Liver (tissue), 8 donors: ENCODE measurements at regions not wholly inside any gene's neighbourhood (a gene's known extent, or its start where the extent isn't known, plus 50 kb on each side); places are given as distances from the start of the nearest gene placed in this dataset.

Source experiments
- DNase-seq: peaks from one replicate; pipeline ENCODE4 v3.0.0-alpha.2; 2017; ENCODE audit warnings: low spot score
- H3K27ac ChIP-seq, 2 donors: one replicate each; pipeline ENCODE4 v1.7.0; 2013; ENCODE audit warnings: inconsistent platforms in 2 of 2, low read length in 2 of 2, control low read depth in 1 of 2, low read depth in 1 of 2, mild to moderate bottlenecking in 1 of 2
- H3K27me3 ChIP-seq, 4 donors: one replicate each; pipeline versions ENCODE4 v1.6.1 to v1.7.0; 2013; ENCODE audit warnings: low read length in 3 of 4, inconsistent platforms in 1 of 4, mild to moderate bottlenecking in 1 of 4, moderate library complexity in 1 of 4; ENCODE audit not compliant: control insufficient read depth in 4 of 4, insufficient read depth in 4 of 4
- H3K36me3 ChIP-seq, 4 donors: one replicate each; pipeline versions ENCODE4 v1.6.1 to v1.7.0; 2013; ENCODE audit warnings: low read length in 3 of 4, mild to moderate bottlenecking in 3 of 4, low read depth in 1 of 4, moderate library complexity in 1 of 4; ENCODE audit not compliant: control insufficient read depth in 4 of 4, insufficient read depth in 3 of 4
- H3K4me1 ChIP-seq, 4 donors: one replicate each; pipeline versions ENCODE4 v1.6.1 to v1.7.0; 2013; ENCODE audit warnings: low read length in 3 of 4, mild to moderate bottlenecking in 3 of 4, moderate library complexity in 1 of 4; ENCODE audit not compliant: control insufficient read depth in 4 of 4, insufficient read depth in 4 of 4
- H3K4me3 ChIP-seq, 3 donors: one replicate each; pipeline versions ENCODE4 v1.6.1 to v1.7.0; 2013; ENCODE audit warnings: low read length in 3 of 3, control low read depth in 1 of 3, low read depth in 1 of 3, mild to moderate bottlenecking in 1 of 3
- H3K9ac ChIP-seq, 2 donors: one replicate each; pipeline ENCODE4 v1.7.0; 2013; ENCODE audit warnings: low read length in 2 of 2, mild to moderate bottlenecking in 2 of 2, moderate library complexity in 2 of 2, control low read depth in 1 of 2, low read depth in 1 of 2
- H3K9me3 ChIP-seq, 4 donors: one replicate each; pipeline versions ENCODE4 v1.6.1 to v1.7.0; 2013; ENCODE audit warnings: low read length in 3 of 4; ENCODE audit not compliant: control insufficient read depth in 4 of 4
- CTCF ChIP-seq: fragments of 150-350 bp; IDR thresholded peaks from 2 replicates; pipeline ENCODE4 v1.5.1; 2017; ENCODE audit warnings: improper control_type of control experiment, low read depth, low read length; ENCODE audit not compliant: missing input control
- EGR1 ChIP-seq, 2 donors: IDR thresholded peaks; 2 replicates each; pipeline ENCODE4 v1.6.1; 2016 to 2018; ENCODE audit warnings: antibody characterized with exemption in 2 of 2, low read depth in 2 of 2
- FOXA1 ChIP-seq: IDR thresholded peaks from 2 replicates; pipeline ENCODE4 v1.6.1; 2016; ENCODE audit warnings: antibody characterized with exemption
- FOXA2 ChIP-seq: IDR thresholded peaks from 2 replicates; pipeline ENCODE4 v1.6.1; 2016; ENCODE audit warnings: antibody characterized with exemption
- GABPA ChIP-seq, 2 donors: IDR thresholded peaks in 1 of 2; conservative IDR thresholded peaks in 1 of 2; 2 replicates each; pipeline ENCODE4 v1.6.1; 2016; ENCODE audit warnings: antibody characterized with exemption in 2 of 2, mild to moderate bottlenecking in 1 of 2, moderate library complexity in 1 of 2
- HNF4A ChIP-seq, 2 donors: conservative IDR thresholded peaks; 2 replicates each; pipeline ENCODE4 v1.6.1; 2016; ENCODE audit warnings: antibody characterized with exemption in 2 of 2, mild to moderate bottlenecking in 2 of 2
- HNF4G ChIP-seq: IDR thresholded peaks from 2 replicates; pipeline ENCODE4 v1.6.1; 2016; ENCODE audit warnings: antibody characterized with exemption
- JUND ChIP-seq, 2 donors: IDR thresholded peaks; 2 replicates each; pipeline ENCODE4 v1.6.1; 2016; ENCODE audit warnings: antibody characterized with exemption in 2 of 2
- NR2F2 ChIP-seq: IDR thresholded peaks from 2 replicates; pipeline ENCODE4 v1.6.1; 2016; ENCODE audit warnings: antibody characterized with exemption
- RAD21 ChIP-seq, 2 donors: IDR thresholded peaks; 2 replicates each; pipeline ENCODE4 v1.6.1; 2016; ENCODE audit warnings: antibody characterized with exemption in 2 of 2, mild to moderate bottlenecking in 2 of 2
- RXRA ChIP-seq, 2 donors: IDR thresholded peaks; 2 replicates each; pipeline ENCODE4 v1.6.1; 2017 to 2018; ENCODE audit warnings: antibody characterized with exemption in 2 of 2, mild to moderate bottlenecking in 1 of 2
- SP1 ChIP-seq: IDR thresholded peaks from 2 replicates; pipeline ENCODE4 v1.6.1; 2018; ENCODE audit warnings: antibody characterized with exemption, mild to moderate bottlenecking
- TAF1 ChIP-seq: conservative IDR thresholded peaks from 2 replicates; pipeline ENCODE4 v1.6.1; 2016; ENCODE audit warnings: antibody characterized with exemption, mild to moderate bottlenecking
- YY1 ChIP-seq: IDR thresholded peaks from 2 replicates; pipeline ENCODE4 v1.6.1; 2016; ENCODE audit warnings: antibody characterized with exemption, mild to moderate bottlenecking
- ZBTB33 ChIP-seq: IDR thresholded peaks from 2 replicates; pipeline ENCODE4 v1.6.1; 2016; ENCODE audit warnings: antibody characterized with exemption
- WGBS: extraction: QIAGEN DNeasy Blood & Tissue Kit; methylation state at CpG from one replicate; pipeline ENCODE4 v1.1.7; 2013; 5-methylcytosine and 5-hydroxymethylcytosine counted together
- TF ChIP-seq, protein P1 (sequence below): IDR thresholded peaks from 2 replicates; pipeline ENCODE4 v1.6.1; 2016; ENCODE audit warnings: antibody characterized with exemption, mild to moderate bottlenecking
- TF ChIP-seq, protein P2 (sequence below): IDR thresholded peaks from 2 replicates; pipeline ENCODE4 v1.6.1; 2016; ENCODE audit warnings: antibody characterized with exemption
- TF ChIP-seq, protein P3 (sequence below): IDR thresholded peaks from 2 replicates; pipeline ENCODE4 v1.6.1; 2016; ENCODE audit warnings: antibody characterized with exemption
- donor health status: healthy.
- donor health status: healthy.
- donor health status: healthy.
- donor health status: healthy.
- donor health status: healthy.

- DNase-seq: no peak
- Histone ChIP-seq H3K27ac (no peak overlapping the region), H3K4me3 (no peak overlapping the region), H3K9ac (no peak overlapping the region), H3K27me3 (no peaks in the 10 kb centered on the region), H3K36me3 (no peaks in the 10 kb centered on the region), H3K4me1 (no peaks in the 10 kb centered on the region), H3K9me3 (no peaks in the 10 kb centered on the region)
- 97% methylated on average over 5 of the region's 5 CpGs for WGBS
- TF ChIP-seq FOXA1 (no peak), ZBTB33 (no peak), FOXA2 (no peak), SP1 (no peak)
- TF ChIP-seq, protein P1, sequence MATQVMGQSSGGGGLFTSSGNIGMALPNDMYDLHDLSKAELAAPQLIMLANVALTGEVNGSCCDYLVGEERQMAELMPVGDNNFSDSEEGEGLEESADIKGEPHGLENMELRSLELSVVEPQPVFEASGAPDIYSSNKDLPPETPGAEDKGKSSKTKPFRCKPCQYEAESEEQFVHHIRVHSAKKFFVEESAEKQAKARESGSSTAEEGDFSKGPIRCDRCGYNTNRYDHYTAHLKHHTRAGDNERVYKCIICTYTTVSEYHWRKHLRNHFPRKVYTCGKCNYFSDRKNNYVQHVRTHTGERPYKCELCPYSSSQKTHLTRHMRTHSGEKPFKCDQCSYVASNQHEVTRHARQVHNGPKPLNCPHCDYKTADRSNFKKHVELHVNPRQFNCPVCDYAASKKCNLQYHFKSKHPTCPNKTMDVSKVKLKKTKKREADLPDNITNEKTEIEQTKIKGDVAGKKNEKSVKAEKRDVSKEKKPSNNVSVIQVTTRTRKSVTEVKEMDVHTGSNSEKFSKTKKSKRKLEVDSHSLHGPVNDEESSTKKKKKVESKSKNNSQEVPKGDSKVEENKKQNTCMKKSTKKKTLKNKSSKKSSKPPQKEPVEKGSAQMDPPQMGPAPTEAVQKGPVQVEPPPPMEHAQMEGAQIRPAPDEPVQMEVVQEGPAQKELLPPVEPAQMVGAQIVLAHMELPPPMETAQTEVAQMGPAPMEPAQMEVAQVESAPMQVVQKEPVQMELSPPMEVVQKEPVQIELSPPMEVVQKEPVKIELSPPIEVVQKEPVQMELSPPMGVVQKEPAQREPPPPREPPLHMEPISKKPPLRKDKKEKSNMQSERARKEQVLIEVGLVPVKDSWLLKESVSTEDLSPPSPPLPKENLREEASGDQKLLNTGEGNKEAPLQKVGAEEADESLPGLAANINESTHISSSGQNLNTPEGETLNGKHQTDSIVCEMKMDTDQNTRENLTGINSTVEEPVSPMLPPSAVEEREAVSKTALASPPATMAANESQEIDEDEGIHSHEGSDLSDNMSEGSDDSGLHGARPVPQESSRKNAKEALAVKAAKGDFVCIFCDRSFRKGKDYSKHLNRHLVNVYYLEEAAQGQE: no peak
- TF ChIP-seq, protein P2, sequence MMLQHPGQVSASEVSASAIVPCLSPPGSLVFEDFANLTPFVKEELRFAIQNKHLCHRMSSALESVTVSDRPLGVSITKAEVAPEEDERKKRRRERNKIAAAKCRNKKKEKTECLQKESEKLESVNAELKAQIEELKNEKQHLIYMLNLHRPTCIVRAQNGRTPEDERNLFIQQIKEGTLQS: no peak
Observed at GRCh38 chr21:29481081-29481480, 182.4 kb downstream of the BACH1 start.

GRCh38 chr21:29481641-29482040 lies 182.9 kb downstream of the BACH1 start:
- Histone ChIP-seq H3K4me1 (no peaks in the 10 kb centered on the region), H3K4me3 (no peak overlapping the region), H3K27me3 (no peaks in the 10 kb centered on the region), H3K27ac (no peak overlapping the region), H3K9ac (no peak overlapping the region), H3K9me3 (no peaks in the 10 kb centered on the region), H3K36me3 (no peaks in the 10 kb centered on the region)
- WGBS: 95% methylated on average over 2 of the region's 2 CpGs
- no peak for TF ChIP-seq EGR1 (IDR thresholded peaks at IDR 0.05; ENCODE audit: low read depth in 2 of 2)
- no peak for TF ChIP-seq HNF4G
- TF ChIP-seq, protein P1: no peak
- TF ChIP-seq SP1: no peak
- no peak for TF ChIP-seq FOXA2
- no peak for TF ChIP-seq ZBTB33
- TF ChIP-seq, protein P3, sequence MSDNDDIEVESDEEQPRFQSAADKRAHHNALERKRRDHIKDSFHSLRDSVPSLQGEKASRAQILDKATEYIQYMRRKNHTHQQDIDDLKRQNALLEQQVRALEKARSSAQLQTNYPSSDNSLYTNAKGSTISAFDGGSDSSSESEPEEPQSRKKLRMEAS: no peak
- no peak for TF ChIP-seq CTCF
- TF ChIP-seq YY1: no peak
- TF ChIP-seq, protein P2: no peak
- TF ChIP-seq RAD21 (IDR thresholded peaks at IDR 0.05): no peak
- TF ChIP-seq TAF1: no peak
- TF ChIP-seq RXRA (IDR thresholded peaks at IDR 0.05): no peak
- no peak for TF ChIP-seq NR2F2
- TF ChIP-seq JUND (IDR thresholded peaks at IDR 0.05): no peak
- no peak for TF ChIP-seq HNF4A (conservative IDR thresholded peaks at IDR 0.05)
- no peak for TF ChIP-seq FOXA1
- TF ChIP-seq GABPA (IDR thresholded peaks at IDR 0.05 in 1 of 2, conservative IDR thresholded peaks at IDR 0.05 in 1 of 2): no peak
- no peak for DNase-seq
